IMR-90 (cell line): ENCODE measurements at regions not wholly inside any gene's neighbourhood (a gene's known extent, or its start where the extent isn't known, plus 50 kb on each side); places are given as distances from the start of the nearest gene placed in this dataset.

Experiments used
- CTCF ChIP-seq: conservative IDR thresholded peaks from 2 replicates; pipeline ENCODE4 v1.5.1; 2012; ENCODE audit warnings: mild to moderate bottlenecking, low read depth, low read length, improper control_type of control experiment
- USF2 ChIP-seq: fragments of 150-350 bp; IDR thresholded peaks from 2 replicates; pipeline ENCODE4 v1.6.1; 2017; ENCODE audit warnings: mild to moderate bottlenecking, antibody characterized with exemption, low read length, low read depth

- TF ChIP-seq CTCF (no peak), USF2 (no peak)
These were observed 1309.2 kb upstream of the WWC1 start for GRCh38 chr5:166982226-166982625.
